OCI-LY7 (cell line): ENCODE measurements at regions not wholly inside any gene's neighbourhood (a gene's known extent, or its start where the extent isn't known, plus 50 kb on each side); places are given as distances from the start of the nearest gene placed in this dataset.
"Not testable (repeated sequence)": the region's sequence is repeated elsewhere in the genome, so short reads cannot be mapped to it uniquely, and the experiment has no call there.

Source experiments
- BruUV-seq: library from RNA; stranded (reverse); fragments of 400-500 nt; replicated peaks from 2 replicates; lab custom pipeline; 2021; lab: Mats Ljungman, UMichigan
- CTCF ChIA-PET: fragments of 300-600 bp; sonication (Branson Sonifier 250); formaldehyde crosslinking; loops from one replicate; lab custom pipeline; 2022; ENCODE audit warnings: antibody characterized with exemption; ENCODE audit not compliant: unreplicated experiment; lab: Charles Lee
- POLR2A ChIA-PET: fragments of 300-600 bp; sonication (Branson Sonifier 250); formaldehyde crosslinking; loops from one replicate; lab custom pipeline; 2022; ENCODE audit warnings: antibody characterized with exemption; lab: Charles Lee
- DNase-seq: peaks from one replicate; pipeline ENCODE4 v3.0.0-alpha.2; 2015; ENCODE audit warnings: low spot score
- H2AFZ ChIP-seq: fragments of 200-600 bp; sonication (generic), shearing (Covaris generic); 2 replicates; pipeline ENCODE4 v1.6.1; 2014; ENCODE audit warnings: mild to moderate bottlenecking, antibody characterized with exemption, low read length, moderate library complexity
- H3K27ac ChIP-seq: fragments of 200-600 bp; sonication (generic); 2 replicates; pipeline ENCODE4 v1.5.1; 2014; ENCODE audit warnings: mixed run types, low read depth, mild to moderate bottlenecking, moderate library complexity, low read length, inconsistent platforms; ENCODE audit not compliant: poor library complexity, severe bottlenecking
- H3K36me3 ChIP-seq: fragments of 200-600 bp; sonication (generic); 2 replicates; pipeline ENCODE4 v1.6.1; 2014; ENCODE audit warnings: mild to moderate bottlenecking, antibody characterized with exemption, low read length, moderate library complexity, mixed read lengths; ENCODE audit not compliant: insufficient read depth
- H3K4me1 ChIP-seq: fragments of 200-600 bp; sonication (generic); 2 replicates; pipeline ENCODE4 v1.5.1; 2014; ENCODE audit warnings: mild to moderate bottlenecking, low read length; ENCODE audit not compliant: insufficient read depth, poor library complexity, severe bottlenecking
- H3K4me2 ChIP-seq: fragments of 200-600 bp; sonication (generic); 2 replicates; pipeline ENCODE4 v1.6.1; 2014; ENCODE audit warnings: mild to moderate bottlenecking, low read length
- H3K4me3 ChIP-seq: fragments of 200-600 bp; sonication (generic); 2 replicates; pipeline ENCODE4 v1.5.1; 2014; ENCODE audit warnings: mild to moderate bottlenecking, low read depth, low read length; ENCODE audit not compliant: poor library complexity, severe bottlenecking
- H3K79me2 ChIP-seq: fragments of 200-600 bp; sonication (generic); 2 replicates; pipeline ENCODE4 v1.6.1; 2016; ENCODE audit warnings: low read depth, mild to moderate bottlenecking, low read length, moderate library complexity, mixed read lengths; ENCODE audit not compliant: insufficient read depth
- H3K9me2 ChIP-seq: fragments of 200-600 bp; sonication (generic); 2 replicates; pipeline ENCODE4 v1.6.1; 2016; ENCODE audit warnings: mild to moderate bottlenecking, low read length, mixed read lengths; ENCODE audit not compliant: insufficient read depth
- H3K9me3 ChIP-seq: fragments of 200-600 bp; sonication (generic); 2 replicates; pipeline ENCODE4 v1.6.1; 2014; ENCODE audit warnings: mild to moderate bottlenecking, mixed run types, low read length, mixed read lengths
- H4K20me1 ChIP-seq: fragments of 200-600 bp; sonication (generic); 2 replicates; pipeline ENCODE4 v1.6.1; 2014; ENCODE audit warnings: mild to moderate bottlenecking, antibody characterized with exemption, low read length, moderate library complexity, mixed read lengths; ENCODE audit not compliant: insufficient read depth
- EZH2phosphoT487 ChIP-seq: fragments of 200-600 bp; sonication (generic); IDR thresholded peaks from 2 replicates; pipeline ENCODE4 v1.6.1; 2018; ENCODE audit warnings: low read depth, borderline replicate concordance, mild to moderate bottlenecking, mixed run types, antibody characterized with exemption, low read length, moderate library complexity, mixed read lengths
- intact Hi-C: fragments of 100-400 bp; cut with micrococcal nuclease; formaldehyde crosslinking; loops from one replicate; pipeline ENCODE4 v1.10.0; 2022; ENCODE audit not compliant: unreplicated experiment
- TF ChIP-seq, protein P1 (sequence below): fragments of 200-600 bp; sonication (generic); conservative IDR thresholded peaks from 2 replicates; pipeline ENCODE4 v1.5.1; 2014; ENCODE audit warnings: mild to moderate bottlenecking, antibody characterized with exemption, low read length, moderate library complexity, mixed read lengths

DNA sequence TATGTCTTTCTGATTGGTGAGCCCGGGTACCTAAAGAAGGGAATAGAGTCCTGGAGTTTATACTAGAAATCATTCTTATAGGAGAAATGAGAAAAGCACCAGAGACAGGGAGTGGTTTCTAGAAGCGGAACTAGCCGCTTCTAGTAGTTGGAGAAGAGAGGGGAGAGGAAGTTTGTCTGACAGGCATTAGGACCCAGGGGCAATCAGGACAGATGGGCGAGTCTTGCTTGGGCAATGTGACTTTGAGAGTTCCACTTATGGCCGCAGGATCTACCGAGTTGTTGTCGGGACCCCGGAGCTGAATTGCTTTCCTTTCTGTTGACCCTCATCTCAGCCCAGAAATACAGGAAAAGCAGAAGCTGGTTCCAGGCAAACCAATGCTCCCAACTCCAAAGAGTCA, 596.8 kb upstream of the CNTN5 start:
- DNase-seq = no peak
- Histone ChIP-seq H3K9me3 (peaks cover 4% of the 10 kb centered on the region; the same call in 1 of the 2 replicates), H3K4me2 (no peak overlapping the region), H4K20me1 (no peaks in the 10 kb centered on the region), H3K79me2 (no peaks in the 10 kb centered on the region), H3K27ac (no peak overlapping the region), H3K9me2 (no peaks in the 10 kb centered on the region), H3K4me3 (no peak overlapping the region), H2AFZ (no peak overlapping the region), H3K4me1 (no peaks in the 10 kb centered on the region), H3K36me3 (no peaks in the 10 kb centered on the region)
- BruUV-seq = no TSS peak
- POLR2A ChIA-PET = no interaction called here
- TF ChIP-seq EZH2phosphoT487 = no peak
- TF ChIP-seq, protein P1, sequence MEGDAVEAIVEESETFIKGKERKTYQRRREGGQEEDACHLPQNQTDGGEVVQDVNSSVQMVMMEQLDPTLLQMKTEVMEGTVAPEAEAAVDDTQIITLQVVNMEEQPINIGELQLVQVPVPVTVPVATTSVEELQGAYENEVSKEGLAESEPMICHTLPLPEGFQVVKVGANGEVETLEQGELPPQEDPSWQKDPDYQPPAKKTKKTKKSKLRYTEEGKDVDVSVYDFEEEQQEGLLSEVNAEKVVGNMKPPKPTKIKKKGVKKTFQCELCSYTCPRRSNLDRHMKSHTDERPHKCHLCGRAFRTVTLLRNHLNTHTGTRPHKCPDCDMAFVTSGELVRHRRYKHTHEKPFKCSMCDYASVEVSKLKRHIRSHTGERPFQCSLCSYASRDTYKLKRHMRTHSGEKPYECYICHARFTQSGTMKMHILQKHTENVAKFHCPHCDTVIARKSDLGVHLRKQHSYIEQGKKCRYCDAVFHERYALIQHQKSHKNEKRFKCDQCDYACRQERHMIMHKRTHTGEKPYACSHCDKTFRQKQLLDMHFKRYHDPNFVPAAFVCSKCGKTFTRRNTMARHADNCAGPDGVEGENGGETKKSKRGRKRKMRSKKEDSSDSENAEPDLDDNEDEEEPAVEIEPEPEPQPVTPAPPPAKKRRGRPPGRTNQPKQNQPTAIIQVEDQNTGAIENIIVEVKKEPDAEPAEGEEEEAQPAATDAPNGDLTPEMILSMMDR = no peak
- intact Hi-C loops = no loop called here
- CTCF ChIA-PET = no interaction called here

DNA sequence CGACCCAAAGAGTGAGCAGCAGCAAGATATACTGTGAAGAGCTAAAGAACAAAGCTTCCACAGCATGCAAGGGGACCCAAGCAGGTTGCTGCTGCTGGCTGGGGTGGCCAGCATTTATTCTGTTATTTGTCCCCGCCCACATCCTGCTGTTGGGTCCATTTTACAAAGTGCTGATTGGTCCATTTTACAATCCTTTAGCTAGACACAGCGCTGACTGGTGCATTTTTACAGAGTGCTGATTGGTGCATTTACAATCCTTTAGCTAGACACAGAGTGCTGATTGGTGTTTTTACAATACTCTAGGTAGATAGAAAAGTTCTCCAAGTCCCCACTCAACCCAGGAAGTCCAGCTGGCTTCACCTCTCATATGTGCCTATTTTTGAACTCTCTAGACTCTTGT, 596.0 kb upstream of the CNTN5 start:
- H2AFZ ChIP-seq, CTCF ChIA-PET, H3K9me2 ChIP-seq, BruUV-seq, intact Hi-C loops, H3K4me3 ChIP-seq, POLR2A ChIA-PET, H3K4me2 ChIP-seq, H3K27ac ChIP-seq, H3K79me2 ChIP-seq, H3K4me1 ChIP-seq, H3K36me3 ChIP-seq, DNase-seq, H3K9me3 ChIP-seq, H4K20me1 ChIP-seq: not testable (repeated sequence)

DNA sequence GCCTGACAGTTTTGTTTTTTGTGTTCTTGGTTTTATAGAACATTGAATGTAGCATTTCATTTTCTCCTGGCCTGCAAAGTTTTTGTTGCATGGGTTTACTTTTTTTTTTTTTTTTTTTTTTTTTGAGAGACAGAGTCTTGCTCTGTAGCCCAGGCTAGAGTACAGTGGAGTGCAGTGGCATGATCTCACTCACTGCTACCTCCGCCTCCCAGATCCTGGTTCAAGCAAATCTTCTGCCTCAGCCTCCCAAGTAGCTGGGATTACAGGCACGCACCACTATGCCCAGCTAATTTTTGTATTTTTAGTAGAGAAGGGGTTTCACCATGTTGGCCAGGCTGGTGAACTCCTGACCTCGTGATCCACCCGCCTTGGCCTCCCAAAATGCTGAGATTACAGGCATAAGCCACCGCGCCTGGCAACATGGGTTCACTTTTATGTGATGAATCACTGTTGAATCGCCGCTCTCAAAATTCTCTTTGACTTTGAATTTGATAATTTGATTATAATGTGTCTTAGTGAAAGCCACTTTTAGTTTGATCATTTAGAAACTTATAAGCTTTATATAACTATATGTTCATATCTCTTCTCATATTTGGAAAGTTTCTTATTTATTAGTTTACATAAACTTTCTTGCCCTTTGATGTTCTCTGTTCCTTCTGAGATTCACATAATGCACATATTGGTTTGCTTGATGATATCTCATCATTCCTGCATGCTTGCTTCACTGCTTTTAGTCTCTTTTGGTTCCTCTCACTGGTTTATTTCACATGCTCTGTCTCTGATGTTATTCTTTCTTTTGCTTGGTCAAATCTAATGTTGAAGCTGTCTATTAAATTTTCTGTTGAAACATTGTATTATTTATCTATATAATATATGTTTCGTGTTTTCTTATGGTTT, 589.0 kb upstream of the CNTN5 start:
- no TSS peak for BruUV-seq
- H3K9me3 ChIP-seq = peaks cover 6% of the 10 kb centered on the region; the same call in 1 of the 2 replicates
- POLR2A ChIA-PET = no interaction called here
- no peak for DNase-seq
- no peaks in the 10 kb centered on the region for H3K9me2 ChIP-seq
- TF ChIP-seq, protein P1 = no peak
- TF ChIP-seq EZH2phosphoT487 = no peak
- no peak overlapping the region for H3K27ac ChIP-seq
- CTCF ChIA-PET = no interaction called here
- no peaks in the 10 kb centered on the region for H4K20me1 ChIP-seq
- no peaks in the 10 kb centered on the region for H3K79me2 ChIP-seq
- no peaks in the 10 kb centered on the region for H3K36me3 ChIP-seq
- H3K4me3 ChIP-seq = no peak overlapping the region
- no peak overlapping the region for H3K4me2 ChIP-seq
- intact Hi-C loops = no loop called here
- no peak overlapping the region for H2AFZ ChIP-seq
- no peaks in the 10 kb centered on the region for H3K4me1 ChIP-seq
